ENCODE measurements at regions not wholly inside any gene's neighbourhood (a gene's known extent, or its start where the extent isn't known, plus 50 kb on each side); places are given as distances from the start of the nearest gene placed in this dataset.

DNA sequence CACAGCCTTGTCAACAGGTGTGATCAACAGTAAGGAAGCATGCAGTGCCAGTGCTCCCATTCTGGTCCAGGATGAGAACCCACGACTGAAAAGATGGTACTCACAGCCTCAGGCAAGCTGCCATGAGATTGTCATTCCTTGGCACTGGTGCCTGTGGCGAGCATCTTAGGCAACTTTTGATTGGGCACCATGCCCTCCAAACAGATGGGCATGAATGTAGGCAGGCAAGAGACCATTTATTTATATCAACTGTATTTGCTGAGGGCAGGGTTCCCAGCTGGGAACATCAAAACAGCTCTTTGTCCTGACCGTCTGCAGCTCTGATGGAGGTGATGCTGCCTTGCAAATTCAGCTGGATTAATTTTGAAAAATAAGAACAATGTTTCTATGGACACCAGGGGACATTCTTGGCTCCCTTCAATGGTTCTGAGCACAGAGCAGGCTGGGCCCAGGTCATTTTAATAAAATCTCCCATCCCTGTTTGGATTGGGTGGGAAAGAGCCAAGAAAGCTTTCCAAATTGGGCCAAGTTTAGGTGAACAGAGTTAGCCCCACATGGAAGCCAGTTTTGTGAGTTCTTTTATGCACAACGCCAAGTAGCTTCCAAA, 522.5 kb downstream of the RMST start:
- H2BK15ac ChIP-seq (ENCODE audit: low read depth, low read length): no peak overlapping the region
- Mint-ChIP-seq H3K9me3 (peaks cover 9% of the 10 kb centered on the region in 2 experiments; a peak in 4 of 5 replicates), H3K27me3 (ENCODE audit: low read depth) (no peaks in the 10 kb centered on the region), H3K4me1 (no peaks in the 10 kb centered on the region), H3K36me3 (ENCODE audit: insufficient read depth in 1 of 3, low read depth in 3 of 3) (peaks cover 0 to 9% (median 0%) of the 10 kb centered on the region in 3 experiments; a peak in 3 of 7 replicates), H3K27ac (no peak overlapping the region), H3K4me3 (no peak overlapping the region)
- H3K27me3 ChIP-seq (ENCODE audit: insufficient read depth, low read length): no peaks in the 10 kb centered on the region
- no peak overlapping the region for H3K14ac ChIP-seq (ENCODE audit: insufficient read depth, low read length)
- no peaks in the 10 kb centered on the region for H3K79me1 ChIP-seq (ENCODE audit: insufficient read depth, low read depth, low read length, poor library complexity, severe bottlenecking)
- no peaks in the 10 kb centered on the region for H3K9me3 ChIP-seq (ENCODE audit: control insufficient read depth, low read depth, low read length)
- no peak for DNase-seq
- no peak overlapping the region for H4K8ac ChIP-seq (replicated peaks; ENCODE audit: insufficient read length, low read depth, low read length)
- WGBS (ENCODE audit: extremely low coverage, insufficient read length, low lambda C conversion rate): no CpG with 5 or more reads among the region's 4 CpGs
- no peak overlapping the region for H2BK12ac ChIP-seq (ENCODE audit: insufficient read length, low read depth, low read length)
- H3K56ac ChIP-seq (ENCODE audit: insufficient read length, low read depth, low read length): no peak overlapping the region
- no peaks in the 10 kb centered on the region for H3K4me1 ChIP-seq (ENCODE audit: insufficient read depth, low read length)
- no peak overlapping the region for H2AFZ ChIP-seq (ENCODE audit: low read length)
- no peak overlapping the region for H2BK20ac ChIP-seq (ENCODE audit: low read depth, low read length, poor library complexity, severe bottlenecking)
- no peak overlapping the region for H4K91ac ChIP-seq (ENCODE audit: insufficient read length, low read depth, low read length)
- no peak for TF ChIP-seq CTCF (conservative IDR thresholded peaks at IDR 0.05)
- H2BK120ac ChIP-seq (ENCODE audit: low read depth, low read length, poor library complexity, severe bottlenecking): no peak overlapping the region
- no peak overlapping the region for H4K5ac ChIP-seq (ENCODE audit: insufficient read length, low read depth, low read length)
- no peak overlapping the region for H3K27ac ChIP-seq (ENCODE audit: insufficient read length, low read depth, low read length)
- no peak overlapping the region for H3T11ph ChIP-seq (ENCODE audit: low read length)
- H3K79me2 ChIP-seq (ENCODE audit: insufficient read depth, low read length): no peaks in the 10 kb centered on the region
- H3K4ac ChIP-seq (ENCODE audit: low read depth, low read length): no peak overlapping the region
- H3K4me2 ChIP-seq (ENCODE audit: insufficient read depth, insufficient read length, low read length): no peak overlapping the region
- no peak overlapping the region for H2AK5ac ChIP-seq (ENCODE audit: insufficient read length, low read length)
- H3K23me2 ChIP-seq (ENCODE audit: insufficient read length, low read depth, low read length, poor library complexity, severe bottlenecking): no peaks in the 10 kb centered on the region
- no peak overlapping the region for H3K23ac ChIP-seq (ENCODE audit: insufficient read length, low read depth, low read length)
- no peak overlapping the region for H3K18ac ChIP-seq (ENCODE audit: insufficient read length, low read depth, low read length)
- H3K9ac ChIP-seq (ENCODE audit: extremely low read depth, insufficient read length, low read length): no peak overlapping the region
- no peaks in the 10 kb centered on the region for H4K20me1 ChIP-seq (ENCODE audit: control insufficient read depth, insufficient read depth, insufficient read length)
- H2BK5ac ChIP-seq (ENCODE audit: insufficient read length, low read length): no peak overlapping the region

Data from H9 (cell line).